H54 (cell line): ENCODE measurements at regions not wholly inside any gene's neighbourhood (a gene's known extent, or its start where the extent isn't known, plus 50 kb on each side); places are given as distances from the start of the nearest gene placed in this dataset.
"Not testable (repeated sequence)": the region's sequence is repeated elsewhere in the genome, so short reads cannot be mapped to it uniquely, and the experiment has no call there.

Experiments
- DNase-seq: peaks from one replicate; pipeline ENCODE4 v3.0.0; 2011; ENCODE audit warnings: low spot score, mixed read lengths; ENCODE audit not compliant: insufficient read length
- FAIRE-seq: peaks from 3 replicates; lab custom pipeline; 2011; peaks lifted over from hg19 to GRCh38; lab: Jason Lieb, UNC
- POLR2A ChIP-seq: IDR thresholded peaks from 2 replicates; pipeline ENCODE4 v1.6.1; 2011; ENCODE audit warnings: low read depth, mild to moderate bottlenecking, low read length

DNA sequence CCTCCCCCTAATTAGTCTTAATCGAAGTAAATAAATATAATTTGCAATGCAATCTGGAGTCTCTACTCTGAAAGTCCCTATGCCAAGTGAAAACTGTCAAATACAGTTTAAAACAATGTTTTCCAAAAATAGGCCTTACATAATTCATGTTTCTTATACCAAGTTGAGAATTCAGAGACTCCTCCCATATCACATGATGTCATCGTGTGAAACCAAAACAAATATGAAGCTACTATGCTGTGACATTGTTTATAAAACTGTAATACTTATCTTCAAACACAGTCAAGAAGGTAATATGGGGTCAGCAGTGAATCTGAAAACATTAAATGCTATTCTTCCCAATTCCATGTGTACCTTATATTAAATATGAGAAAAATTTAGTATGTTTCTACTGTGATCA lies 940.2 kb upstream of the FANCL start:
- FAIRE-seq (no peak), DNase-seq (no peak)
- no peak for TF ChIP-seq POLR2A

DNA sequence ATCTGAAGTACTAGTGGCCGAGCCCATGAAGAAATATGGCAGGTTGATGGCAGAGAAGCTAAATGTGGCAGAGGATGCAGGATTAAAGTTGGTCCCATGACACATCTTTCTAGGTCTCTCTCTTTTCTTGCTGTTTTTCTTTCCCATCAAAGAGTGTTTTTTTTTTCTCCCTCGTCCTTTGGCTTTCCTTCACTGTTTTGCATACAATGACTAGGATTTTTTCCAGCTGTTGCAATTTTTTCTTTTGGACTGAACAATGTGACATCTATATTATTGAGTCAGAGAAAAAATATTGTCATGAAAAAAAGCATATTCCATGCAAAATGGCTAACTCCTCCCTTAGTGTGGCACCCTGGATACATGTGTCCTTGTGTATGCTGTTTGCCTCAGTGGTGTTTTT lies 939.5 kb upstream of the FANCL start:
- DNase-seq (no peak), FAIRE-seq (no peak)
- no peak for TF ChIP-seq POLR2A

DNA sequence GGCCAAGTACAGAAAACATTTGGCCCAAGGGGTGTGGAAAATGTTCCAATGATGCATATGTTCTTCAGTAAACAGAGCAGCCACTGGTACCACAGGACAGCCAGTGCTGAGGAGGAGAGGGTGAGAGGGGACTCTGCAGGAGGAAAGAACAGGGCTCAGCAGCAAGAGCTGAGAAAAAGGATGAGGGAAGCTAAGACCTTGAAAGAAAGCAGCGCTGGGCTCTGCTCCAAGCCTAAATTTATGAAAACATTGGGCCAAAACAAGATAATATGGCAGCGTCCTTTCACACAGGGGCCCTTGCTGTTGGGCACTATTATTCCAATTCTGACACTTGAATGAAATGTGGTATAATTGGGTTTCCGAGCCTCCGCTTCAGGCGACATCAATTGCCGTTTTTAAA lies 939.0 kb upstream of the FANCL start:
- DNase-seq (no peak), FAIRE-seq (no peak)
- TF ChIP-seq POLR2A = no peak

DNA sequence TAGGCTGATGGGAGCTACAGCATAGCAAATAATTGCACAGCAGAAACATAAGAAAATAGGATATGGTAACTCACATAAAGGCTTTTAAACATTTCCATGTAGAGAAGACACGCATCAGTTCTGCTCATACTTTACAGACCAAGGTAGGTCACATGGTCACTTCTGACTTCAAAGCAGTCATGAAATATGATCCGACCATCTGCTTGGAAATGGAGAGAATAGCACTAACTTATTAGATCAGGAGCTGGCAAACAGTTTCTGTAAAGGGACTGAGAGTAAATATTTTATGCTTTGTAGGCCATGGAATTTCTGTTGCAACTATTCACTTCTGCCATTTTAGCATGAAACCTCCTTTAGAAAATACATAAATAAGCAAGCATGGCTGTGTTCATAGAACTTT lies 936.6 kb upstream of the FANCL start:
- TF ChIP-seq POLR2A = no peak
- no peak for DNase-seq
- no peak for FAIRE-seq

DNA sequence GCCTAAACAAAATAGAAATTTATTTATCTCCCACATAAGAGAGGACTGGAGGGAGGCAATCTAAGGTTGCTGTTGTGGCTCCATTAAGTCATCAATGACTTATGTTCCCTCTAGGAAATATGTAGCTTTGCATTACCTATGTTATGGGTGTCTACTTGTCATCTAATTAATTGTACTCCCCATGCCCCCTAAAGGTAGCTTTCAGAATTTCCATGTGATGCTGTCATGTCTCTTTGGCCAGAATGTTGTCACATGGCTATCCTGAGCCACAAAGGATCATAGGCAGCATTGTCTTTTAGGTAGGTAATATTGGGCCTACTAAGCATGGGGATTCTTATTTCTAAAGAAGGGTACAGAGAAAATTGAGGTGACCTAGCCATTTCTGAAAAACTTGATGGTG lies 935.6 kb upstream of the FANCL start:
- FAIRE-seq (no peak), DNase-seq (no peak)
- TF ChIP-seq POLR2A = no peak

DNA sequence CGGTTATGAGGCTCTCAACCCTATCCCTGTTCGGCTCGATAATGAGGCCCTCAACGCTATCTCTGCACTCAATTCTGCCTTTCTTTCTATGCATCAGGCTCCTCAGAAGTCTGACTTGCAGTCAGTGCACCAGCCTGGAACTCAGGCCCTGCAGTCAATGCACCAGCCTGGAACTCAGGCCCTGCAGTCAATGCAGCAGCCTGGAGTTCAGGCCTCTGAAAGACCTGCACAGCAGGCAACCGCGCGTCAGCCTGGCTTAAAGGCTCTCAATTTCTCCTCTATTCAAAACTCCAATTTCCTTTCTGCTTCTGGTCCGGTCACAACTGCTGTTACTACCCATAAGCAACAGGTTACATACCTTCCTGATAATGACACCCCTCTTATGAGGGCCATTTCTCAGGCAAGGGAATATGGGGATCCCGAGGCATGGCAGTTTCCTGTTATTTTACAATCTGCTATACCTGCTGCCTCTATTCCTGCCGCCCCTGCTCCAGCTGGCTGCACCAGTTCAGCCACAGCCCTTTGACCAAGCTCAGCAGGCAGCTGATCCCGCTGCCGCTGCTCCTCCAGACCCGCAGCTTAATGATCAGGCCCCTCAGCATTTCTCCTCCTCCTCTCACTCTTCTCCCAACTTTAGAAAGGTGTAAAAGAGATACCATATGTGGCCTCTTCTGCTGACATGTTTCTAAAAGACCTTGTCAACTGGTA lies 933.6 kb upstream of the FANCL start:
- FAIRE-seq = no peak
- no peak for DNase-seq
- no peak for TF ChIP-seq POLR2A

DNA sequence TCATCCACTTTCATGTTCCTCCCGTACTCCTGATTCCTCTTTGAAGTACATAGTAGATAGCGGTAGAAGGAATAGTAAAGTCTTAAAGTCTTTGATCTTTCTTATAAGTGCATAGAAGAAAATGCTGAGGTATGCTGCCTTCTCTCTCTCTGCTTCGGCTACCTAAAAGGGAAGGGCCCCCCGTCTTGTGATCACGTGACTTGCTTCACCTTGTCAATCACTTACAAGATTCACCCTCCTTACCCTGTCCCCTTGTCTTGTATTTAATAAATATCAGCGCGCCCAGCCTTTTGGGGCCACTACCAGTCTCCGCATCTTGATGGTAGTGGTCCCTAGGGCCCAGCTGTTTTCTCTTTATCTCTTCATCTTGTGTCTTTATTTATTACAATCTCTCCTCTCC lies 932.2 kb upstream of the FANCL start:
- FAIRE-seq (no peak), DNase-seq (no peak)

DNA sequence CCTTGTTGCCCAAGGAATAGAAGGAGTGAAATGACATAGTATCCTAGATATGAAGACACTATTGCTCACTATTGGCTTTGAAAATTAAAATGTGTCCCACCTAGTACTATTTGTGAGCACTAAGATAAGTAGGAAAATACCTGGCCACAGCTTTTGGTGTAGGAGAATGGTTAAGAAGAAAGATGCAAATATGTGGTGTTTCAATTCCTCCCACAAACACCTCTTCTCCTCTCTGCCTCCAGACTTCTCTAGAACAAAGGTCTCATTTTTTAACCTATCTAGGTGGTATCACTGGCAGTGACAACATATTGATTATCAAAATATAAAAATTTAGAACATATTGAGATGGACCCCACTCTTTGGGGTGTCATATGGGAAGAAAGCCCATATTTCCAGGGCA lies 929.9 kb upstream of the FANCL start:
- TF ChIP-seq POLR2A = no peak
- no peak for DNase-seq
- no peak for FAIRE-seq

More for the DNA sequence above, 932.2 kb upstream of the FANCL start:
- no peak for TF ChIP-seq POLR2A

DNA sequence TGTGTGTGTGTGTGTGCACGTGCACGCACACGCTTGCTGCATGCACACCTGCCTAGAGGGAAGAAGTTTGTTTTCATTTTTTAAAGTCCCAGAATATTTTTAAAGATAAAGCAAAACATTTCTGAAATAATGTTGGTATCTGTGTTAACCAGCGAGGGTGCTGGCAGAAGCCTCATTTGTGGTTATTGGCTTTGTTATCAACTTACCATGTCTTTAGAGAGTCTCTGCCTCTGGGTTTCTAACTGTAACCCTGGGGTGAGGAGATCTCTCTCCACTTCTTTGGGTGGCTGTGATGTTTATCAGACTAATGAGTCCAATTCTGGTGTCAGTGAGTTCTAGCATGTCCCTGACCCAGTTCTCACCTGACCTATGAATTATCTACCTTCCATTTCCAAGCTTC lies 927.6 kb upstream of the FANCL start:
- TF ChIP-seq POLR2A = no peak
- no peak for FAIRE-seq
- no peak for DNase-seq

DNA sequence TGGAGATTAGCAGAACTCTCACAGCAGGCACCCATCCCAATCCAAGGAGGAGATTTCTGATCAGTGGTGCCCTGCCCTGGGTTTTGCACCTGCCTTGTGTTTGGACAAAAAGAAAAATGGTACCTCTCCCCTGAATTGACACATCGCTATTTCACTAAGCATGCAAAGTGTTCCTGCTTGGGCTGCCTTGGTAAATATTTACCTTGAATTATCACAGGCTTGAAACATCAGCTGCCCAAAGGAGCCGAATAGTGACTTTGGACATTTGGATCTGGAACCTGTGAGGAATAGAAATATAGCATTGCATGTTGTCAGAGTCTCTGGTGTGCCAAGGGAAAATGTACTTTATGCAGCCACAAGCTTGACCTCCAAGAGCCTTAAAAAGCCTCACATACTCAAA lies 926.4 kb upstream of the FANCL start:
- TF ChIP-seq POLR2A = no peak
- FAIRE-seq (no peak), DNase-seq (no peak)

DNA sequence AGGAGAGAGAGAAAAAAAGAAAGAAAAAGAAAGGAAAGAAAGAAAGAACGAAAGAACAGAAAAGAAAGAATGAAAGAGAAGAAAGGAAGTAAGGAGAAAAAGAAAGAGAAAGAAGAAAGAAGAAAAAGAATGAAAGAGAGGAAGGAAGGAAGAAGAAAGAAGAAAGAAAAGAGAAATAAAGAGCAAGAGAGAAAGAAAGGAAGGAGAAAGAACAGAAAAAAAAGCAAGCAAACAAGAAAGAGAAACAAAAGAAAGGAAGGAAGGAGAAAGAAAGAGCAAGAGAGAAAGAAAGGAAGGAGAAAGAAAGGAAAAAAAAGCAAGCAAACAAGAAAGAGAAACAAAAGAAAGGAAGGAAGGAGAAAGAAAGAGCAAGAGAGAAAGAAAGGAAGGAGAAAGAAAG lies 916.8 kb upstream of the FANCL start:
- FAIRE-seq, DNase-seq: not testable (repeated sequence)

DNA sequence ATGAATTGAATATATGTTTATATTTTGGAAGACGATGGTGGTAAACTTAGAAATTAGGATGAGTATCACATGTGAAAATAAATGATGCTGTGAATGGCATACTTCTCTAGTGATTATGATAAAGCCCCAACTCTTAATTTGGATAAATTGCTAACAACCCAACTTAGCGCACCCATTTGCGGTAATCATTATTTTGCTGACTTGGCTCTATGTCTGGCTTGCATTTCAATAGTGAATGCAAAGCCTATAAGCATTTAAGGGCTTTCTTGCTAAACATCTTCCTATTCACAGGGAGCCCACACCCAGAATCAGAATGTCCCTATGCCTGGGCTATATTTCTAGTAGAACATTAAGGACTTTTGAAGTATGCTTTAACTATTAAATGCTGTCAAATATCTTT lies 910.7 kb upstream of the FANCL start:
- no peak for FAIRE-seq
- DNase-seq = no peak
- no peak for TF ChIP-seq POLR2A

DNA sequence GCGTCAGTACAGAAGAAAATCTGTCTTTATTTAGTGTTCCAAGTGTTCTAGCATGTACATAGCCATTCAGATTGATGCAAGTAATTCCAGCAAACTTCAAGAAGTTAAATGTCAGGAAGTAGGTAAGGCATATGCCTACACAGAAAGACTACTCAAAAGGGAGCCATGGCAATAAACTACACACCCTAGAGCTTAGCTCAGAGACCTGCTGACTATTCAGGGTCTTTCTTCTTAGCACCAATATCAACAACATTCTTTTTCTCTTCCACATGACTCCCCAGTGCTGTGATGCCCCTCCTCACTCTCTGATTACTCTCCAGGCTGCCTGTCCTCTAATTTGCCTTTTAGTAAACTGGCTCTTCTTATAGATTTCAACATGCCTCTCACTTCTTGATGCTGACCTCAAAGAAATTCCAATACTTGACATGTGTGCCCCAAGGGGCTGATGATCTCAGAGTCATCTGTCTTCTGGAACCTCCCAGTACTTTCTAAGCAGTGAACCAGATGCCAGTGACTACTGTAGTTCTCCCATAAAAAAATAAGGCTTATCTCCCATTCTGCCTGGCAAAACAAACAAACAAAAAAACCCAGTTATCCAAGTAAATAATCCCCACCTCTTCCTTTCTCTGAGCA lies 909.2 kb upstream of the FANCL start:
- no peak for FAIRE-seq
- TF ChIP-seq POLR2A = no peak
- DNase-seq = no peak

DNA sequence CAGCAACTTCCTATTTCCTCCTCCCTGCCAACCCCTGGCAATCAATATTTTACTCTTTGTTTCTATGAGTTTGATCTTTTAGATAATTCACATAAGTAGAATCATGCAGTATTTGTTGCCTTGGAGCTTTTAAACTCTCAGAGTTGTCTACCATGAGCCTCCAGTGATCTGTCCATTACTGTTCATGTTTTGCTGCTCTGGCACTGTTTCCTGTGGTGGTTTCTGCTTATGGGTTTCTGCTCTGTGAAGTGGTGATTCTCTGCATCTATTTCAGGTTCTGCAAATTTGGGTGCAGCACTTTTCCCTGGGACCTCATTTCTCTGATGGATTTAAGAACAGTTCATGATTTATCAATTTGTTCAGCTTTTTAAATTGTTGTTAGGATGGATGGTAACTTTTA lies 908.1 kb upstream of the FANCL start:
- no peak for FAIRE-seq
- no peak for TF ChIP-seq POLR2A

DNA sequence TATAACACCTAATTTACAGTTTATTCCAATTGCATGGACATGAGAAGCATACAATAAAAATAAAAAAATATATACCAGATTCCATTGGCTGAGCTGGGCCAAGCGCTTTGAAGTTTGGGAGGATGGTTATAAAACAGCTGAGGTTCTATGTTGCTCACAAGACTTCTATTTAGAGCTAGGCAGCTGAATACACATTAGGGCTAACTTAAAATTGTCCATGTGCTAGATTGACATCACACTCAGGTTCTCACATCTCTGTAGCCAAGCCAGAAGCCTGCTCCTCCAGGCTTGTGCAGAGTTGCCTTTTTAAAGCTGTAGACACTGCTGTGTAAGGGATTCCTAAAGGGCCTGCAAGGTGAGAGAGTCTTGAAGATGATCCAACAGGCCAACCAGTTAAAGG lies 871.1 kb upstream of the FANCL start:
- TF ChIP-seq POLR2A = no peak
- FAIRE-seq (no peak), DNase-seq (no peak)

More for the DNA sequence above, 908.1 kb upstream of the FANCL start:
- no peak for DNase-seq
